Muscle layer of duodenum (tissue), 2 donors: ENCODE measurements at regions not wholly inside any gene's neighbourhood (a gene's known extent, or its start where the extent isn't known, plus 50 kb on each side); places are given as distances from the start of the nearest gene placed in this dataset.
"Not testable (repeated sequence)": the region's sequence is repeated elsewhere in the genome, so short reads cannot be mapped to it uniquely, and the experiment has no call there.

Experiments
- H3K27ac ChIP-seq: one replicate; pipeline ENCODE4 v1.7.0; 2013; ENCODE audit warnings: mild to moderate bottlenecking, low read length
- H3K27me3 ChIP-seq: one replicate; pipeline ENCODE4 v1.7.0; 2013; ENCODE audit warnings: low read depth, mild to moderate bottlenecking, control low read depth, low read length
- H3K36me3 ChIP-seq, 2 donors: one replicate each; pipeline ENCODE4 v1.7.0; 2013; ENCODE audit warnings: low read length in 2 of 2, control low read depth in 1 of 2, mild to moderate bottlenecking in 1 of 2; ENCODE audit not compliant: insufficient read depth in 2 of 2, control insufficient read depth in 1 of 2
- H3K4me1 ChIP-seq, 2 donors: one replicate each; pipeline ENCODE4 v1.7.0; 2013; ENCODE audit warnings: low read length in 2 of 2, mild to moderate bottlenecking in 2 of 2, control low read depth in 1 of 2, moderate library complexity in 1 of 2; ENCODE audit not compliant: insufficient read depth in 2 of 2, control insufficient read depth in 1 of 2
- H3K4me3 ChIP-seq, 2 donors: one replicate each; pipeline ENCODE4 v1.7.0; 2013; ENCODE audit warnings: low read length in 2 of 2, low read depth in 1 of 2, mild to moderate bottlenecking in 1 of 2
- H3K9me3 ChIP-seq, 2 donors: one replicate each; pipeline ENCODE4 v1.7.0; 2013; ENCODE audit warnings: low read length in 2 of 2, control low read depth in 1 of 2, mild to moderate bottlenecking in 1 of 2; ENCODE audit not compliant: control insufficient read depth in 1 of 2
- donor health status: healthy.

GRCh38 chr12:67887065-67887464 is 102.2 kb upstream of the IFNG-AS1 start:
- H3K36me3 ChIP-seq: no peaks in the 10 kb centered on the region
- H3K27ac ChIP-seq: no peak overlapping the region
- H3K9me3 ChIP-seq: no peaks in the 10 kb centered on the region
- H3K27me3 ChIP-seq: no peaks in the 10 kb centered on the region
- no peak overlapping the region for H3K4me3 ChIP-seq
- H3K4me1 ChIP-seq: peaks cover 0 to 5% of the 10 kb centered on the region in 2 donors

DNA sequence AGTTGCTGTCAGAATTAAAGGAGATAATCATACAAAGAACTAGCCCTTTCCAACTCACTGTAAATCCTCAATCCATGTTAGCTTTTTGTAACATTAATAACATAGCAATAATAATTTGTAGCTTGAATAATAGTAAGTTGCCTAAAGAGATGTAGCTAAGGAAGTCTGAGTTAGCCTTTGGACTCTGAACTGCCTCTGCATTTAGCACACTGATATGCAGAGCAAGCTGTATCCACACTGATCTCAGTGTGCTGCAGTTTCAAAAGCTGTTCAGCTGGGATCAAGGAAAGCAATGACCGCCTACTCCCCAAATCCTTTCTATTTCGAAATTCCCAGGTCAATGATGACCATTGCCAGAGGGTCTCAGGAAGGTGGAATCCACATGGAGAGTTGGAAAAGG is 99.3 kb upstream of the IFNG-AS1 start:
- H3K4me1 ChIP-seq: peaks cover 0 to 5% of the 10 kb centered on the region in 2 donors
- no peak overlapping the region for H3K27ac ChIP-seq
- no peaks in the 10 kb centered on the region for H3K9me3 ChIP-seq
- no peak overlapping the region for H3K4me3 ChIP-seq
- no peaks in the 10 kb centered on the region for H3K27me3 ChIP-seq
- no peaks in the 10 kb centered on the region for H3K36me3 ChIP-seq

DNA sequence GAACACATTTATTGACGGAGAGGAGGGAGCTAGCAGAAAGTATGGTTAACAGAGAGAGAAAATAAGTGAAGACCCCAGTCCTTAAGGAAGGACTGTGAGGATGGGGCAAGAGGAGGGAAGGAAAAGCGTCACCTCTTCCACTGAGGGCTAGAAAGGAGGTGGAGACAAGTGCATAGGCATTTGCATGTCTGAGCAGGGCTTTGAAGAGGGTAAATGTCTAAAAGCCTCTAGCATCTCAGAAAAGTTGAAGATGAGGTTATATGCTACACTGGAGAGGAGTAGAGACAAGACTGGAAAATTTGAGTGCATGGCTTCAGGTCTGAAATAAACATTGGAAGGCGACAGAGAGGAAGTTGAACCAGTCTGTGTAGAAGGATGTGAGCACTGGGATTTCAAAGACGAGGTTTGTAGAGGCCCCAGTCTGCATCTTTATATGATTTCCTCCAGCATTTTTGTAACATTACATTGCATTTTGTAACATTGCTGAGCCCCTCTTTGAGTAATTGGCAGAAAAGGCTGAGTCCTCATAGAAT is 98.5 kb upstream of the IFNG-AS1 start:
- Histone ChIP-seq H3K9me3 (no peaks in the 10 kb centered on the region), H3K27me3 (no peaks in the 10 kb centered on the region), H3K4me1 (no peaks in the 10 kb centered on the region), H3K36me3 (no peaks in the 10 kb centered on the region), H3K4me3 (no peak overlapping the region), H3K27ac (no peak overlapping the region)

GRCh38 chr12:67891596-67891995 is 97.7 kb upstream of the IFNG-AS1 start:
- Histone ChIP-seq H3K27me3 (no peaks in the 10 kb centered on the region), H3K4me3 (no peak overlapping the region), H3K36me3 (no peaks in the 10 kb centered on the region), H3K4me1 (no peaks in the 10 kb centered on the region), H3K27ac (no peak overlapping the region), H3K9me3 (no peaks in the 10 kb centered on the region)

DNA sequence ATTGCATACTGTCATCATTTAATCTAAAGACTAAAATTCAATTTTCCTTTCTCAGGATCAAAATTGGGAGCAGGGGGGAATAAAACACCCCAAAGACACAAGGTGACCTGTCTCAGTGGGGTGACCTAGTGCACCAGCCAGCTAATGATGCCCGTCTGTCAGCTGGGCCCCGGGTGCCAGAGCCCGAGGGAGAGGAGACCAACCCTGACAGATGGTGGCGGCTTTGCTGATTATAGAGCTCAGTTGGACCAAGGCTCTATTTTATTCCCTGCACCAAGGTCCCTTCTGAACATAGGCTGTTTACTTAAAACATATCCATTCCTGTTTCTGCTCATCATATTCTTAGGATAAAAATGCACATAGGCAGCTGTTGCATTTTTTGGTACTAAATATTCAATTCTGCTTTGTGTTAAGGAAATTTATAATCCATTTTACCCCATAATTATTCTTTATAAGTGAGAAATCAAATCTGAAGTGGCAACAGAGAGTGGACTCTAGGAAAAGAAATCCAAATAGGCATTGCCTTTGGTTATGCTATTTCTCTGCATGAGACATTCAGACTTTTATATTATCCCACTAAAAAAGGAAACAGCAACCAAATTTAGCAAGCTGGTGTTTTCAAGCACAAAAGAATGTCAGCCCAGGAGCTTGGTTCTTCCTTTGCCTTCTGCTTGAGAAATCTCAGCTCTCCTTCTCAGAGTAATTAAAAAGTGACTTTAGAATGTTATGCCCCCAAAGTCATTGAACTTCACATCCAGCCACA is 96.8 kb upstream of the IFNG-AS1 start:
- Histone ChIP-seq H3K27me3 (no peaks in the 10 kb centered on the region), H3K27ac (no peak overlapping the region), H3K36me3 (no peaks in the 10 kb centered on the region), H3K4me1 (no peaks in the 10 kb centered on the region), H3K4me3 (no peak overlapping the region), H3K9me3 (no peaks in the 10 kb centered on the region)

DNA sequence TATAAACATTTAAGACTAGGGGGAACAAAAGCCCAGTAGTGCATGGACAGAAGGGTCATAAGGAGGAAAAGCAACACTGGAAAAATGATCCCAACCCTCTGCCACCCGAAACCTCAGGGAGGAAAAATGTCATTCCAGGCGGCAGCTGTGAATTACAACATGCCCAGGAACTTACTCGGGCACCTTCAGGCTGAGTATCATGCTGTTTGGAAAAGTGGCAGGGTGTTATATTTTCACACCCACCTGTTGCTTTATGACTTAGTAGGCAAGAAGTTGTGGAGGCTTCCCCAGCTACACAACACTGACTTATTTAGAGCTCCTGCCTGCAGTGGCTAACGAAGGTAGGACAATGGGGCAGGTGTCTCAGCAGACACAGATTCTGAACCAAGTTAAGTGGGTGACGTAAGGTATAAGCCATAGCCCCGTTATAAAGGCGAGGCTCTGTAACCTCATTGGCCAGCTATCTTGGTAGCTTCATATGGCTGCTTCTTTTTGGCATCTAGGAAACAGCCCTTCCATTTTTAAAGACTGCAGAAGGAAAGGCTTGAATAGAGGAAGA is 96.1 kb upstream of the IFNG-AS1 start:
- no peaks in the 10 kb centered on the region for H3K27me3 ChIP-seq
- H3K9me3 ChIP-seq: no peaks in the 10 kb centered on the region
- no peaks in the 10 kb centered on the region for H3K4me1 ChIP-seq
- H3K27ac ChIP-seq: no peak overlapping the region
- H3K36me3 ChIP-seq: no peaks in the 10 kb centered on the region
- H3K4me3 ChIP-seq: no peak overlapping the region

GRCh38 chr12:67900418-67900817 is 88.8 kb upstream of the IFNG-AS1 start:
- not testable (repeated sequence) for H3K36me3 ChIP-seq, H3K9me3 ChIP-seq, H3K4me3 ChIP-seq, H3K27me3 ChIP-seq, H3K27ac ChIP-seq, H3K4me1 ChIP-seq

- Histone ChIP-seq H3K27me3 (no peaks in the 10 kb centered on the region), H3K4me3 (no peak overlapping the region), H3K4me1 (peaks cover 0 to 5% of the 10 kb centered on the region in 2 donors), H3K36me3 (no peaks in the 10 kb centered on the region), H3K9me3 (no peaks in the 10 kb centered on the region), H3K27ac (no peak overlapping the region)
These were observed 80.1 kb upstream of the IFNG-AS1 start for GRCh38 chr12:67909091-67909531.

DNA sequence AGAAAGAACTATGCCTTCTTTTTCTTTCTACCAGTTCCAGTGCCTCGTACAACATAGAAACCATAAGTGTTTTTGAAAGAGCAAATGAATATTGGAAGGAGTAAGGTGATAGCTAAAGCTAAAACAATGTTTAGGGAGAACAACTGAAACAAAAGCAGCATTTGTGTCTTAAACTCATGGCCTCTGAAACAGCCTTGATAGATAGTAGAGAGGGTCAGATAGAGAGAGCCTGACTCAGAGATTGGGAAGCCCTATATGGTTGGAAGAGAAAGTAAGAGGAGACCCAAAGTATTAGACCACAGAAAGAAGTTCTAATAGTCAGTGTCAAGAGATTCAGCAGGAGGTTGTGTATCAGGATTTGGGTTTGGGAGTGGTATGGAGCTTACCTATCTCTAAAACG is 79.6 kb upstream of the IFNG-AS1 start:
- Histone ChIP-seq H3K9me3 (no peaks in the 10 kb centered on the region), H3K4me1 (peaks cover 0 to 5% of the 10 kb centered on the region in 2 donors), H3K36me3 (no peaks in the 10 kb centered on the region), H3K4me3 (no peak overlapping the region), H3K27me3 (no peaks in the 10 kb centered on the region), H3K27ac (no peak overlapping the region)

DNA sequence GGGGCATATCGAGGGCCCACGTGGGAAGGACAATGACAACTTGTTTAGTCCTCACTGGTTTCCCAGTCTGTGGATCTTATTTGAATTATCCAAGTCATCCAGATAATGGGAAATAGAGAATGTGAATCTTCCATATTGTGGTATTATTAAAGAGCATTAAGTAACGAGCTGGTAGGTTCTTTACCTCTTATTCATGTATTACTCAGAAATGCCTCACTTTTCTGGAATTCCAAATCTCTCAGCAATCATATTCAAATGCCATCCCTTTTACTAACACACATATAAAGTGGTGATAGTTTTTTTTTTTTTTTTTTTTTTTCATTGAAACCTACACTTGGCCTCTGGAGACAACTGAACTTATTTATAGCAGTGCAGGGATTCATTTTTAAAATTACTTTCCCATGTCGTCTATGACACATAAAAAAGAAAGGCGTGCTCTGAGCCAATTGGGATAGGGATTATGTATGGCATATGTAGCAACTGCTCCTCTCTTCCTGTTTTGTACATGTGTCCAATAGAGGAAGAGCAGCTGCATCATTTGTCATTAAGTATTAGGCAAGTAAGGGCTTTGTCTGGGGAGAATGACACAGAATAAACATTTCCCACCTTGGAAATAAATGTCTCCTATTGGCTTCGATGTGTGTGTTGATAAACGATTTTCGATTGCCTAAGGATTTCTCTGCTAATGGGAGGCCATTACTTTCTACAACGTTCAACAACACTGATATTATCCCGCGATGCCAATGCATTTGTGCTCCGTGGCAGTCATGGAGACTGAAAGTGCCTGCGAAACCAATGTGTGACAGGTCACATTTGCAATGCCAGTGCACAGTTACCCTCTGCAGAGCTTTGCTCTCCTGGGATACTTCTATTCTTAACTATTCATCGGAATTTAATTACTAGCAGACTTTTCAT is 78.6 kb upstream of the IFNG-AS1 start:
- Histone ChIP-seq H3K27ac (no peak overlapping the region), H3K4me3 (no peak overlapping the region), H3K4me1 (peaks cover 0 to 5% of the 10 kb centered on the region in 2 donors), H3K27me3 (no peaks in the 10 kb centered on the region), H3K36me3 (no peaks in the 10 kb centered on the region), H3K9me3 (no peaks in the 10 kb centered on the region)

DNA sequence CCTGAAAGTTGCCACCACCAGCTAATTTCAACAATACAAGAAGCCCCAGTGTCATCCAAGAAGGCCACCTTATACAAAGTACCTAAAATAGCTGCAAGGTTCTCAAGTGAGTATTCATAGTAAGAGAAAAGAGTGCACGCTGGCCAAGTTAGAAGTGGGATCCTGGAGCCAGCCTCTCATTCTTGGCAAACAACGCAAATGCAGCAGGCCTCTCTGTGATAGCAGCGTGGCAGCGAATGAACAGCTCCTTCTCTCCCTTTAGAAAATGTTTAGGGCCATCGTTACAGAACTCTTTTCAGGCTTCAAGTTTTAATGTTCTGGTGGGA is 78.0 kb upstream of the IFNG-AS1 start:
- no peak overlapping the region for H3K4me3 ChIP-seq
- peaks cover 0 to 5% of the 10 kb centered on the region in 2 donors for H3K4me1 ChIP-seq
- H3K36me3 ChIP-seq: no peaks in the 10 kb centered on the region
- H3K9me3 ChIP-seq: no peaks in the 10 kb centered on the region
- no peaks in the 10 kb centered on the region for H3K27me3 ChIP-seq
- H3K27ac ChIP-seq: no peak overlapping the region
